Kidney (tissue), 13 donors: ENCODE measurements at regions not wholly inside any gene's neighbourhood (a gene's known extent, or its start where the extent isn't known, plus 50 kb on each side); places are given as distances from the start of the nearest gene placed in this dataset.
A peak's percentile ranks its signal among the peaks of the same experiment; 100 is the strongest.

Experiments
- DNase-seq, 5 donors: peaks; one replicate each; pipeline ENCODE4 v3.0.0-alpha.2; 2013 to 2020
- FAIRE-seq: peaks from 2 replicates; lab custom pipeline; 2012; peaks lifted over from hg19 to GRCh38; lab: Jason Lieb, UNC
- H3K27ac ChIP-seq, 2 donors: one replicate each; pipeline ENCODE4 v1.7.0; 2013; ENCODE audit warnings: low read depth in 2 of 2, low read length in 2 of 2, inconsistent platforms in 1 of 2
- H3K27me3 ChIP-seq: one replicate; pipeline ENCODE4 v1.7.1; 2013; ENCODE audit warnings: low read length, inconsistent platforms; ENCODE audit not compliant: control insufficient read depth, insufficient read depth
- H3K36me3 ChIP-seq, 3 donors: one replicate each; pipeline versions ENCODE4 v1.7.0 to v1.7.1; 2013; ENCODE audit warnings: low read length in 3 of 3, control low read depth in 1 of 3, inconsistent platforms in 1 of 3; ENCODE audit not compliant: insufficient read depth in 3 of 3, control insufficient read depth in 2 of 3
- H3K4me1 ChIP-seq, 3 donors: one replicate each; pipeline versions ENCODE4 v1.7.0 to v1.7.1; 2013; ENCODE audit warnings: low read length in 3 of 3, inconsistent platforms in 1 of 3, low read depth in 1 of 3; ENCODE audit not compliant: control insufficient read depth in 2 of 3, insufficient read depth in 2 of 3
- H3K4me3 ChIP-seq, 3 donors: one replicate each; pipeline versions ENCODE4 v1.7.0 to v1.8.1; 2013; ENCODE audit warnings: low read length in 3 of 3, control low read depth in 1 of 3, inconsistent platforms in 1 of 3
- H3K9ac ChIP-seq, 3 donors: one replicate each; pipeline versions ENCODE4 v1.7.0 to v1.7.1; 2013; ENCODE audit warnings: low read length in 3 of 3, control low read depth in 1 of 3, inconsistent platforms in 1 of 3
- H3K9me3 ChIP-seq, 3 donors: one replicate each; pipeline versions ENCODE4 v1.7.0 to v1.7.1; 2013; ENCODE audit warnings: low read length in 3 of 3, control low read depth in 1 of 3, inconsistent platforms in 1 of 3; ENCODE audit not compliant: control insufficient read depth in 2 of 3, insufficient read depth in 1 of 3
- intact Hi-C: fragments of 100-400 bp; cut with DNase I; formaldehyde crosslinking; loops from one replicate; pipeline ENCODE4 v1.11.1; 2022
- TF ChIP-seq, protein P1 (sequence below): IDR thresholded peaks from 3 replicates; pipeline ENCODE4 v1.5.1; 2012; ENCODE audit warnings: mild to moderate bottlenecking, moderate library complexity, borderline replicate concordance; ENCODE audit not compliant: insufficient read depth; ENCODE audit errors: extremely low read depth
- donor health status: control.
- donor health status: control.
- donor health status: control.
- donor health status: control.
- donor health status: control.
- donor health status: DM: yes; HTN: yes; CAD: no.
- donor health status: Normal renal cell carcinoma (clear cell type).

DNA sequence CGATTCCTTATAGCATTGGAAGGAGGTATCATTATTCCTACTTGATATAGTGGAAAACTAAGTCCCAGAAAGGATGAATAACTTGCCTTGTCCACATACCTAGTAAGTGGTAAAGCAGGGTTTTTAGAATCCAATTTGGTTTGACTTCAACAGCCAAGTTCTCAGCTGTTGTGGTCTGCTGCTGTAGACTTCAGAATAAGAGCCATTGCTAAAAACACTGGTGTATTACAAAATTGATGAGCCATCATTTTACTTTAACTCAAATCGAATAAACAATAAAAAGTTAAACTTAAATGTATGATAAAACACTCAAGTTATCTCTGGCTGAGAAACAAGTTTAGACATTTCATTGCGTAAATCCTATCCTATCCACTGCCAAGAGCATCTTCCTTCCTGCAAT, 610.8 kb downstream of the TLE1 start:
- peaks cover 0 to 2% (median 0%) of the 10 kb centered on the region in 3 donors for H3K4me1 ChIP-seq
- H3K9me3 ChIP-seq: no peaks in the 10 kb centered on the region
- H3K4me3 ChIP-seq: no peak overlapping the region
- TF ChIP-seq, protein P1, sequence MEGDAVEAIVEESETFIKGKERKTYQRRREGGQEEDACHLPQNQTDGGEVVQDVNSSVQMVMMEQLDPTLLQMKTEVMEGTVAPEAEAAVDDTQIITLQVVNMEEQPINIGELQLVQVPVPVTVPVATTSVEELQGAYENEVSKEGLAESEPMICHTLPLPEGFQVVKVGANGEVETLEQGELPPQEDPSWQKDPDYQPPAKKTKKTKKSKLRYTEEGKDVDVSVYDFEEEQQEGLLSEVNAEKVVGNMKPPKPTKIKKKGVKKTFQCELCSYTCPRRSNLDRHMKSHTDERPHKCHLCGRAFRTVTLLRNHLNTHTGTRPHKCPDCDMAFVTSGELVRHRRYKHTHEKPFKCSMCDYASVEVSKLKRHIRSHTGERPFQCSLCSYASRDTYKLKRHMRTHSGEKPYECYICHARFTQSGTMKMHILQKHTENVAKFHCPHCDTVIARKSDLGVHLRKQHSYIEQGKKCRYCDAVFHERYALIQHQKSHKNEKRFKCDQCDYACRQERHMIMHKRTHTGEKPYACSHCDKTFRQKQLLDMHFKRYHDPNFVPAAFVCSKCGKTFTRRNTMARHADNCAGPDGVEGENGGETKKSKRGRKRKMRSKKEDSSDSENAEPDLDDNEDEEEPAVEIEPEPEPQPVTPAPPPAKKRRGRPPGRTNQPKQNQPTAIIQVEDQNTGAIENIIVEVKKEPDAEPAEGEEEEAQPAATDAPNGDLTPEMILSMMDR: no peak
- H3K27me3 ChIP-seq: no peaks in the 10 kb centered on the region
- no peak for DNase-seq
- no peak for FAIRE-seq
- intact Hi-C loops: no loop called here
- no peak overlapping the region for H3K27ac ChIP-seq
- no peak overlapping the region for H3K9ac ChIP-seq
- no peaks in the 10 kb centered on the region for H3K36me3 ChIP-seq

DNA sequence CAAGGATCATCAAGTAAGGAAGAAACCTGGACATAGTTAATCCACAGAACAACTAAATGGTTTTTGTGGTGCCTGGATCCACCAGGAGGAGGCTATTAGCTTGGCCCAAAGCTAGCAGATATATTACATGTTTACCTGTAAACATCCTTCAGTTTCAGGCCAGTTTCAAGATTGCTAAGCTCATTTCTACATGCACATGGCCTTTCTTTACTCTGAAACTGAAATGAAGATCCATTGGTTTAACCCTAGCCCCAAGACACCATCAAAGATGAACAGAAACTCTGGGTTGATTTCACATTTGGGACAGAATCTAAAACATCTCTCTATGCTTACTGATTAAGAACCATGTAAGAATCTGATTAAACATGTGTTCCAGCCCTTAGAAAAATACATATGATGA, 611.8 kb downstream of the TLE1 start:
- no peak overlapping the region for H3K9ac ChIP-seq
- DNase-seq (no peak), FAIRE-seq (no peak)
- no peak overlapping the region for H3K4me3 ChIP-seq
- TF ChIP-seq, protein P1: no peak
- peaks cover 0 to 2% (median 0%) of the 10 kb centered on the region in 3 donors for H3K4me1 ChIP-seq
- no peak overlapping the region for H3K27ac ChIP-seq
- intact Hi-C loops: no loop called here
- H3K9me3 ChIP-seq: no peaks in the 10 kb centered on the region
- H3K36me3 ChIP-seq: no peaks in the 10 kb centered on the region
- H3K27me3 ChIP-seq: no peaks in the 10 kb centered on the region

DNA sequence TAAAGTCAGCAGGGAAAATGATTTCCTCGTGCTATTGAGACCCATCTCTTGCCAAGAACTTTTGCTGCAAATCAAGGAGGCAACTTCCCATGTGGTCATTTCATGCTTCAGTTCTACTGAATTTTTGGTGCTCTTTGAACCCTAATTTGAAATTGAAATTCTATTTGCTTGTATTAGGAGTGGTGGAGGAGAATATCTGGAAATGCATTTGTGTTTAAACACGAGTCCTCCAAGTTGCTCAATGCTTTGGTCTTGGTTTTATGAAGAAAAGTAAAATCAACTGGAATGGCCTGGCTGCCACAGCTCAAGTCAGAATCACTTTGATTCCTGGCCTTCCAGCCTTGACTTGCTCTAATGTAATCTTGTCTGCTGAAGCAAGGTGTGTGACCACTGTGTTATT, 613.2 kb downstream of the TLE1 start:
- H3K9me3 ChIP-seq: no peaks in the 10 kb centered on the region
- H3K4me1 ChIP-seq: peaks cover 0 to 2% (median 0%) of the 10 kb centered on the region in 3 donors
- no peaks in the 10 kb centered on the region for H3K36me3 ChIP-seq
- H3K27ac ChIP-seq: no peak overlapping the region
- DNase-seq (no peak), FAIRE-seq (no peak)
- H3K9ac ChIP-seq: no peak overlapping the region
- TF ChIP-seq, protein P1: no peak
- no peak overlapping the region for H3K4me3 ChIP-seq
- H3K27me3 ChIP-seq: no peaks in the 10 kb centered on the region
- intact Hi-C loops: no loop called here

DNA sequence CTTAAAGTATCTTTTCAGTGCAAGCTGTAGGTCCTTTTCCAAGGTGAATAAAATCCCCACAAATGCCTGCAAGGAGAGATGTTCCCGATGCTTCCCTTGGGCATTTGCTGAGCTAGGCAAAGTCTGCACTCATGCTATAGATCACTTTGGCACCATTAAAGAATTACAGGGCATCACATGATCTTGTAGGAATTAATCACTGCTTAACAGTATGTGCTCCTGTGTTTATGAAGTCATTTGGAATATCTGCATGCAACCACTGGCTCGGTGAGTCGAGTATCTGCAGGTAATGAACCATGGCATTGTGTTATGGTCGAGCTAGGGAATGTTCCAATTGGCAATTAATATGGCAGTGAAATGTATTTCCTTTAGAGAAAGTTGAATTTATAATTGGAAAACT, 615.1 kb downstream of the TLE1 start:
- Histone ChIP-seq H3K4me1 (peaks cover 0 to 2% (median 0%) of the 10 kb centered on the region in 3 donors), H3K9ac (no peak overlapping the region), H3K27me3 (no peaks in the 10 kb centered on the region), H3K4me3 (no peak overlapping the region), H3K9me3 (no peaks in the 10 kb centered on the region), H3K27ac (no peak overlapping the region), H3K36me3 (no peaks in the 10 kb centered on the region)
- FAIRE-seq: no peak
- peak in 2 of 5 donors; percentile 37 to 45 for DNase-seq
- TF ChIP-seq, protein P1: no peak
- intact Hi-C loops: no loop called here
